Tongue (tissue), 1 donor: ENCODE measurements at regions not wholly inside any gene's neighbourhood (a gene's known extent, or its start where the extent isn't known, plus 50 kb on each side); places are given as distances from the start of the nearest gene placed in this dataset.

ENCODE experiments used
- DNase-seq: peaks from one replicate; pipeline ENCODE4 v3.0.0-alpha.2; 2015

DNA sequence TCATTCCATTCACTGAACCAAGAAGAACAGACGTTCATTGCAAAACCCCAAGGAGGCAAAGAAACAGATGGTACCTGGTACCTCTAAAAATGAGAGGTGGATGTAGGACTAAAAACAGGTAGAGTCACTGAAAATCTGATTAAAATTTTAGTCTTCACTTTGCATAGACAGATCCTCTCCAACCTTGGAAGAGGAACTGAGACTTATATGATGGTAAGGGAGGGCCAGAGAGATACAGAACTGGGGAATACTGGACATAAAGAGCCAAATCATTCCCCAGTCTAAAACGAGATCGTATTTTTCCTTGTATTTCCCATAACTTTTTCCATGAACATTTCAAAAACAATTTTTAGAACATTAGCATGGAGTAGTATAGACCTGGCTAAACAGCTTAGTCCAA, 59.7 kb upstream of the SPOPL start:
- DNase-seq, result no peak

DNA sequence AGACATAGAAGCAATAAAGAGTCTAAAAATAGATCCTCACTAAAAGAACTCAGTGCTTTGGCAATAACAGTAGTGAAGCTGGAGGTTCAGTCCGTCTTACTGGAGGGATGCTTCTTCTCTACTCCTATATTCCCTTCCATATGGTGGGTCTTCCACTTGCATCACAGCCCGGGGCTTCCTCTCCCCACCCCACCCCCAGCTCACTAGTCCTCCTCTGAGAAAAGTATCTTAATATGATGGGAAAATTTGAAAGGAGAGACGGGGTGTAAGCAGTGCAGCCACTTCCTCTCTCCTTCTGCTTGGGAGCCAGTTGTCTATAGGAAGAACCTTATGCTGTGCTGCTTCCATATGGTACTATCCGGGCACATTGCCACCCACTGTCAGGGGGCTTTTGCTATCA, 57.2 kb upstream of the SPOPL start:
- DNase-seq, result no peak

DNA sequence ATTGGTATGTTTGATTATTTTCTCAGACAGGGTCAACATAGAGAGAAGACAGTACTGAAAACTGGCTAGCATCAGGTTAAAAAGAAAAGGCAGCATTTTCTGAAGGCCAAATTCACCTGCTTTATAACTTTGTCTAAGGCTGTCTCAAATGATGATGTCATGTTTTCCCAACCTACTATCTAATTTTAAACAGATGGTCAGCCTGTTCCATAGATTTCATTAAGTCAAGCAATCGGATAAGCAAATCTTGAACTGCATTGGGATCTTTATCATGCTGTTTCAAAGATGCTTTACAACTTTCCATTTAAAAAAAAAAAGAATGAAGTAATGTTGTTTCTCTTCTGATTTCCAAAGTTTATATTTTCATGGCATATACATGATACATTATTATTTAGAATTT, 56.3 kb upstream of the SPOPL start:
- no peak for DNase-seq

DNA sequence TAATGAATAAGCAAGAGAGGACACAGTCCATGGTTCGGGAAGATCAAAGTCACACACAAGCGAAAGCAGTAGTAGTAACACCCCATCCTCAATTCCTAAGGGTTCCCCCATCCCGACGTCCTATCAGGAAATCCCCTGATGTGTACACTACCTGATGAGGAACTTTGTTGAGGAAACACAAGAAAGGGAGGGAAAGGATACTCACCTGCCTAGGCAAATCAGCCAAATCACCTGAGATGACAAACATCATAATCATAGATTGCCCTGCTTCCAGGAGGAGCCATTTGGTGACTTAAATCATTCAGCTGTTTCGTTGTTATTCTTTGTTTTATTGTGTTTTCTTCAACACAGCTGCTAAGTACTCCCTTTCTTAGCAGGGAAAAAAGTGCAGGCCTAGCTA, 55.5 kb upstream of the SPOPL start:
- no peak for DNase-seq

DNA sequence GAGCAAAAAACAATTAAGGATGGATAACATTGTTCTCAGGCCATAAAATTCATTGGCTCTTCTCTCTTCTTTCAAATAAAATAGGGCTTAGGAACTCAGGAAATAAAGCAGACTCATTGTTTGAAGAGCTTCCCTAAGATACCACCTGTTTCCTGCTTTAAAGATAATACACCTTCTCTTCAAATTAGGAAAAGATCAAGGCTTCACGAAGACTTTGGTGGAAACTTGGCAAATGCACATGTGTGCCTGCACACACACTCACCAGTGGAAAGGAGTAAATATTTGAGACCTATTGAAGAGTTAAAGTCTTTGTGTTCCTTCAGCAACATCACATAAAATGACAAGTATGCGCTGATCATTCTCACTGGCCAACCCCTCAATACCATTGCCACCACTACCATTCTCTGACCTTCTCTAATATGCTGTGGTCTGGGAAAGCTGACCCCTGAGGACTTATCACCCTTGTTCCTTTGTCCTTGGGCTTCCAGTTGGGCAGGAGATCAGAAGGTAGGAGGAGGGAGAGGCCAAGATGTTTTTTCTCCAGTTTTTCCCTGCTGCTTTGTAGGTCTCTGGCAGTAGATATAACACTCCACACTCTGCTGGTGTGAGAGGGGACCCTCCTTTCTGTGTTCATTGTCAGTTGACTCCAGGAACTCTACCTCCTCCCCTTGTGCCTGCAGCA, 53.5 kb upstream of the SPOPL start:
- no peak for DNase-seq
